ENCODE measurements at regions not wholly inside any gene's neighbourhood (a gene's known extent, or its start where the extent isn't known, plus 50 kb on each side); places are given as distances from the start of the nearest gene placed in this dataset.

DNA sequence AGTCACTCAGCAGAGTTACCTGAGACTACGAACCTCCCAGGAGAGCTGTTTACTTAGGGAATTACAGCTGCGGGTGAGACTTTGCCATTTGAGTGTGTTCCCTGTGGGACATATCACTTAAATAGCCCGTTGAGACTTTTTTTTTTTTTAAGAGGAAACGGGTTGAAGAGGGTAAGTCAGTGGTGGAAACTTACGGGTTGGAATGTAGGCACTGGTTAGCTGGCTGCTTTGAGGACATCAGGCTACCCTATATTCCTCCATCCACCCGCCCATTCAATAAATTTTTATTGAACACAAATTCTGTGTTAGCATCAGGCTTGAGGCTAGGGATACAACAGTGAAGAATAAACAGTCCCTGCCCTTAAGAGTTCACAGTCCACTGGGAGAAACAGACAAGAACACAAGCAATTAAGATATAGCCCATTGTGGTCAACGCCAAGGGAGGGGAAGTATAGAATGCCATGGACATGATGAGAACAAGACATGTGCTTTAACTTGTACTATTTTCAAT lies 88.1 kb upstream of the CPSF6 start:
- TF ChIP-seq CTCF (IDR thresholded peaks at IDR 0.05) = no peak
- TF ChIP-seq POLR2A (IDR thresholded peaks at IDR 0.05) = no peak
